HL-60 (cell line): ENCODE measurements at regions not wholly inside any gene's neighbourhood (a gene's known extent, or its start where the extent isn't known, plus 50 kb on each side); places are given as distances from the start of the nearest gene placed in this dataset.

Experiments used
- REST ChIP-seq: IDR thresholded peaks from 2 replicates; pipeline ENCODE4 v1.6.1; 2012; ENCODE audit warnings: low read depth; ENCODE audit not compliant: insufficient replicate concordance
- TF ChIP-seq, protein P1 (sequence below): IDR thresholded peaks from one replicate; pipeline ENCODE4 v1.5.1; 2011; ENCODE audit warnings: low read length, control low read depth, inconsistent platforms; ENCODE audit not compliant: insufficient read depth

- TF ChIP-seq, protein P1, sequence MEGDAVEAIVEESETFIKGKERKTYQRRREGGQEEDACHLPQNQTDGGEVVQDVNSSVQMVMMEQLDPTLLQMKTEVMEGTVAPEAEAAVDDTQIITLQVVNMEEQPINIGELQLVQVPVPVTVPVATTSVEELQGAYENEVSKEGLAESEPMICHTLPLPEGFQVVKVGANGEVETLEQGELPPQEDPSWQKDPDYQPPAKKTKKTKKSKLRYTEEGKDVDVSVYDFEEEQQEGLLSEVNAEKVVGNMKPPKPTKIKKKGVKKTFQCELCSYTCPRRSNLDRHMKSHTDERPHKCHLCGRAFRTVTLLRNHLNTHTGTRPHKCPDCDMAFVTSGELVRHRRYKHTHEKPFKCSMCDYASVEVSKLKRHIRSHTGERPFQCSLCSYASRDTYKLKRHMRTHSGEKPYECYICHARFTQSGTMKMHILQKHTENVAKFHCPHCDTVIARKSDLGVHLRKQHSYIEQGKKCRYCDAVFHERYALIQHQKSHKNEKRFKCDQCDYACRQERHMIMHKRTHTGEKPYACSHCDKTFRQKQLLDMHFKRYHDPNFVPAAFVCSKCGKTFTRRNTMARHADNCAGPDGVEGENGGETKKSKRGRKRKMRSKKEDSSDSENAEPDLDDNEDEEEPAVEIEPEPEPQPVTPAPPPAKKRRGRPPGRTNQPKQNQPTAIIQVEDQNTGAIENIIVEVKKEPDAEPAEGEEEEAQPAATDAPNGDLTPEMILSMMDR, result no peak
- no peak for TF ChIP-seq REST
These were observed 66.3 kb downstream of the GTPBP8 start for GRCh38 chr3:113057117-113057516.
